ENCODE measurements at regions not wholly inside any gene's neighbourhood (a gene's known extent, or its start where the extent isn't known, plus 50 kb on each side); places are given as distances from the start of the nearest gene placed in this dataset. TPM values are rescaled to one million over a fixed set of nuclear protein-coding genes. Genes with fewer than 3 reads are reported as not detected.
"Not testable (repeated sequence)": the region's sequence is repeated elsewhere in the genome, so short reads cannot be mapped to it uniquely, and the experiment has no call there.

DNA sequence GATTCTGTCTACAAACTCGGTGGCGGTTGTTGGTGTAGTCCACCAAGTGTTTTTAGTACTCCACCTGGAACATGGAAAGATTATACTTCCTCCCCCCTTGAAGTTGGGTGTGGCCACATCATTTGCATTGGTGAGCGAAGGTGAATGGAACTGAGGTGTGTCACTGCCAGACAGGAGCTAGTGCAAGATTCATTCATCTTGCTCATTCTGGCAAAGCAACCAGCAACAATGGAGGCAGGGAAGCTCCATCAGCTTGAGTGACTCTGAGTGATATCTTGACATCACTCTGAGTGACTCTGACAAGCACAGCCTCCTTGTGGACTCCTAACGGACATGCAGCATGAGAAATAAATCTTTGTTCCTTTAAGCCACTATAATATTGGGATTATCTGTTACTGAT lies 54.7 kb upstream of the SLC1A4 start:
- no peak overlapping the region for H3K4me3 ChIP-seq (ENCODE audit: low read depth, low read length)
- TF ChIP-seq, protein P1, sequence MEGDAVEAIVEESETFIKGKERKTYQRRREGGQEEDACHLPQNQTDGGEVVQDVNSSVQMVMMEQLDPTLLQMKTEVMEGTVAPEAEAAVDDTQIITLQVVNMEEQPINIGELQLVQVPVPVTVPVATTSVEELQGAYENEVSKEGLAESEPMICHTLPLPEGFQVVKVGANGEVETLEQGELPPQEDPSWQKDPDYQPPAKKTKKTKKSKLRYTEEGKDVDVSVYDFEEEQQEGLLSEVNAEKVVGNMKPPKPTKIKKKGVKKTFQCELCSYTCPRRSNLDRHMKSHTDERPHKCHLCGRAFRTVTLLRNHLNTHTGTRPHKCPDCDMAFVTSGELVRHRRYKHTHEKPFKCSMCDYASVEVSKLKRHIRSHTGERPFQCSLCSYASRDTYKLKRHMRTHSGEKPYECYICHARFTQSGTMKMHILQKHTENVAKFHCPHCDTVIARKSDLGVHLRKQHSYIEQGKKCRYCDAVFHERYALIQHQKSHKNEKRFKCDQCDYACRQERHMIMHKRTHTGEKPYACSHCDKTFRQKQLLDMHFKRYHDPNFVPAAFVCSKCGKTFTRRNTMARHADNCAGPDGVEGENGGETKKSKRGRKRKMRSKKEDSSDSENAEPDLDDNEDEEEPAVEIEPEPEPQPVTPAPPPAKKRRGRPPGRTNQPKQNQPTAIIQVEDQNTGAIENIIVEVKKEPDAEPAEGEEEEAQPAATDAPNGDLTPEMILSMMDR (IDR thresholded peaks at IDR 0.05; ENCODE audit: insufficient read depth, low read depth, low read length) = no peak
- DNase-seq (ENCODE audit: low read depth) = no peak

DNA sequence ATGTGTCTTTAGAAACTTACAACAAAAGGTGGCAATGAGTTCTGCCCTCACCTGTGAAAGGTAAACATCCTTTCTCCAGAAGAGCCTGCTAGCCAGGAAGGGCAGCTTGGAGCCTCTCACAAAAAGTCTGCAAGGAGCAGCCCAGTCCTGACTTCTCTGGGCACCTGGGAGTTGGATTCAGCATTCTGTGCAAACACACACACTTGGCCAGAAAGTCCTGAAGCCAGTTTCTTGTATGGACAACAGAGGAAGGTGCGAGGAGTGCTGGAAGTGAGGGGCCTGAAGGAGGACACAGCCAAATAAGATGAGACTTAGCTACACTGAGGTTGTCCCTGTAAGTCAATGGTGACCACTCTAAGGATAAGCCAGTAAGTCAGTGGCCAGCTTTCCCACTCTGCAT lies 52.4 kb upstream of the SLC1A4 start:
- no peak overlapping the region for H3K4me3 ChIP-seq (ENCODE audit: low read depth, low read length)
- DNase-seq (ENCODE audit: low read depth) = no peak
- TF ChIP-seq, protein P1 (IDR thresholded peaks at IDR 0.05; ENCODE audit: insufficient read depth, low read depth, low read length) = no peak

DNA sequence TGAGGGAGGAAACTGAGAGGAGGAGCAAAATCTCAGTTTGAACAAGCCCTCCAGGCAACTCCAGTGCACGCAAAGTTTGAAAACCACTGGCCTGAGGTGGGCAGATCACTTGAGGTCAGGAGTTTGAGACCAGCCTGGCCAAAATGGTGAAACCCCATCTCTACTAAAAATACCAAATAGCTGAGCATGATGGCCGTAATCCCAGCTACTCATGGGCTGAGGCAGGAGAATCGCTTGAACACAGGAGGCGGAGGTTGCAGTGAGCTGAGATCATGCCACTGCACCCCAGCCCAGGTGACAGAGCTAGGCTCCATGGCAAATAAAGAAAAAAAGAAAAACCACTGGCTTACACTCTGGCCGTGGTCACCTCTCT lies 51.9 kb upstream of the SLC1A4 start:
- not testable (repeated sequence) for H3K4me3 ChIP-seq (ENCODE audit: low read depth, low read length); DNase-seq (ENCODE audit: low read depth)

DNA sequence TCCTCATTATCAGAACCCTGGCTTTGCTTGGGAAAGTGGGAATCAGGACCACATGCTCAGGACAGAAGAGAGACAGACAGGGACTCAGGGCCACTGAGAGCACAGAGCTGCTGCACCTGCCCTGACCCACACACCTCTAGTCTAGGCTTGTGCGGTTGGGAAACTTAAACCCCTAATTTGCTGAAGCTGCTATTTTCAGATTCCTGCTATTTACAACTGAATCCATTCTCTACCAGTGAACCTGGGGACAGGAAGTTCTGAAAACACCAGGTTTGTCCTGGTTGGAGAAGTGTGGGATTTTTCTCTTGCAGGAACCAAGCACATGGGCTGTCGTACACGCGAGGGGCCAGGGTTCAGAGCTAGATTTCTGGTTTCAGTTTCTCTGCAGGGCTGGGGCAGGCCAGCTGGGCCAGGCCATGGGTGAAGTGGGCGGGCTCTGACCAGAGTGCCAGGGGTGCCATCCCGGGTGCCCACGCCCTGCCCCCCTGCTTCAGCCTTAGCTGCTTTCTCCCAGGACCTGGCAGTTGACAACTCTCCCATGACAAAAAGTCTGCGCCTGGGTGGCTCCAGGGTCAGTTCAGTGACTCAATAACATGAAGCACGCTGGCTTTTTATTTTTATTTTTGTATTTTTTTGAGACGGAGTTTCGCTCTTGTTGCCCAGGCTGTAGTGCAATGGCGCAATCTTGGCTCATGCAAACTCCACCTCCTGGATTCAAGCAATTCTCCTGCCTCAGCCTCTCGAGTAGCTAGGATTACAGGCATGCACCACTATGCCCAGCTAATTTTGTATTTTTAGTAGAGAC lies 51.3 kb upstream of the SLC1A4 start:
- DNase-seq (ENCODE audit: low read depth) = no peak
- TF ChIP-seq, protein P1 (IDR thresholded peaks at IDR 0.05; ENCODE audit: insufficient read depth, low read depth, low read length) = no peak
- peak overlapping the region; percentile 43 for H3K4me3 ChIP-seq (ENCODE audit: low read depth, low read length)

DNA sequence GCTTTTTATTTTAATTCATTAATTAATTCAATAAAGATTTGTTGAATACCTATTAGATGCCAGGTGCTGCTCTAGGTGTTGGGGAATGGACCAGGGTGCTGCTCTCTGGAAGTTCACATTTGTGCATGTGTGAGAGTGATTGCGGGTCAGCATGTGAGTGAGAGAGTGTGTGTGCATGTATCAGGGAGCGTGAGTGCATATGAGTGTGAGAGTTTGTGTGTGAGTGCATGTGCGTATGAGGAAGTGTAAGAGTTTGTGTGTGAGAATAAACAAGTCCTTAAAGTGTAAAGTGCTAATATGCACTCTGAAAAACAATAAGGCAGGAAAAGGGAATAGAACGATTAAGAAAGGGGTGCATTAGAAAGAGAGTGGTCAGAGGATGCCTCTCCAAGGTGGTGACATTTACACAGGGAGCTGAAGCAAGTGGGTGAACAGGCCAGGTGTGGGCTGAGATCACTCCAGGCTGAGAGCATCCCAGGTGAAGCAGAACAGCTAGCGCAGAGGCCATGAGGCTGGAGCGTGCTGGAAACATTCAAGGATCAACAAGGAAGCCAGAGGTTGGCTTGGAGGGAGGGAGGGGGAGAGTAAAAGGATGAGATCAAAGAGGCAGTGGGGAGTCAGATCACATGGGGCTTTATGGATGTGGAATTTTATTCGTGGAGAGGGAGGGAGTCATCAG lies 50.5 kb upstream of the SLC1A4 start:
- H3K4me3 ChIP-seq (ENCODE audit: low read depth, low read length) = no peak overlapping the region
- no peak for DNase-seq (ENCODE audit: low read depth)
- TF ChIP-seq, protein P1 (IDR thresholded peaks at IDR 0.05; ENCODE audit: insufficient read depth, low read depth, low read length) = no peak

DNA sequence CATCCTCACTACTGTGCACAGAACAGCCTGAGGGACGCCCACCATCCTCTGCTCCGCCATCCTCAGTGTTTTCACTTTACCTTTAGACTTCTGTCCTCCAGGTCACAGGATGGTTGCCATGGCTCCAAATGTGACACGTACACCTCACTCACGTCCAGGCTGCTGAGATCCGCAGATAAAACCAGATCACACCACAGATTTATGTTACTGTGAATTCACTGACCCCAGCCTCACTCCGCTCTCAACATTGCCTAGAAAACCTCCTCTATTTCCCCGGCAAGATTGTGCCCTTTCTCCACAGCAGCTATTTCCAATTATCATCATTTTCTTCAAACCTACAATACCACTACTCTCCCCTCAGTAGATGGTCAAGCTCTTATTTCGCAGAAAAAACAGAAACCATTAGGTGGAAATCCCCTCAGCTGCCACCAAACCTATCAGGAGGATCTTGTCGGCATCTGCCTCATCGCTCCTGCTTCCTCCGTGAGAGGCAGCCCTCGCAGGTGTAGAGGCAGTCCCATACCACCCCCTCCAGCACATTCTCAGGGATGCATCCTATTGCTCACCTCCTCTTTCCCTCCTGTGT lies 49.8 kb upstream of the SLC1A4 start:
- no peak for DNase-seq (ENCODE audit: low read depth)
- TF ChIP-seq, protein P1 (IDR thresholded peaks at IDR 0.05; ENCODE audit: insufficient read depth, low read depth, low read length) = no peak

More for the DNA sequence above, 49.8 kb upstream of the SLC1A4 start:
- H3K4me3 ChIP-seq (ENCODE audit: low read depth, low read length) = no peak overlapping the region

Small RNA genes in the stretch of these regions (small RNA-seq; reads per million reads assigned to genes)
- gene RF00019 (not detected), gene RN7SL211P (not detected), gene RN7SL341P (not detected)

Measured in fibroblast of villous mesenchyme (primary cell).